GM23338 (cell line): ENCODE measurements at regions not wholly inside any gene's neighbourhood (a gene's known extent, or its start where the extent isn't known, plus 50 kb on each side); places are given as distances from the start of the nearest gene placed in this dataset.

Source experiments
- CREB1 ChIP-seq: fragments of 250-450 bp; sonication (Bioruptor Pico); IDR thresholded peaks from 2 replicates; pipeline ENCODE4 v1.5.0; 2020; ENCODE audit warnings: low read depth, mild to moderate bottlenecking, moderate library complexity
- CTCF ChIP-seq, 2 experiments: fragments of 200-600 bp in 1 of 2; sonication (generic) in 1 of 2; conservative IDR thresholded peaks; 2 replicates each; pipeline versions ENCODE4 v1.5.1 to v1.6.1; 2016 to 2017; ENCODE audit warnings: antibody characterized with exemption in 2 of 2, low read depth in 2 of 2, mild to moderate bottlenecking in 2 of 2, moderate library complexity in 1 of 2
- ZNF114 ChIP-seq: fragments of 250-450 bp; sonication (Bioruptor Pico); IDR thresholded peaks from 2 replicates; pipeline ENCODE4 v1.5.0; 2020; ENCODE audit warnings: mild to moderate bottlenecking, moderate library complexity
- ZNF331 ChIP-seq: fragments of 250-450 bp; sonication (Bioruptor Pico); IDR thresholded peaks from 2 replicates; pipeline ENCODE4 v1.5.0; 2020; ENCODE audit warnings: low read depth, mild to moderate bottlenecking, moderate library complexity

- TF ChIP-seq CTCF (conservative IDR thresholded peaks at IDR 0.05; ENCODE audit: low read depth in 2 of 2) (0 out of 4 replicates have a peak, but pooled peaks of 1 of the 2 experiments have one; percentile 7), ZNF331 (no peak), CREB1 (CRISPR knock-in tag) (no peak), ZNF114 (CRISPR knock-in tag) (no peak)
Observed at GRCh38 chr21:41651830-41652229, 115.0 kb downstream of the RIPK4 start.
